ENCODE measurements at regions not wholly inside any gene's neighbourhood (a gene's known extent, or its start where the extent isn't known, plus 50 kb on each side); places are given as distances from the start of the nearest gene placed in this dataset.
"Not testable (repeated sequence)": the region's sequence is repeated elsewhere in the genome, so short reads cannot be mapped to it uniquely, and the experiment has no call there.

DNA sequence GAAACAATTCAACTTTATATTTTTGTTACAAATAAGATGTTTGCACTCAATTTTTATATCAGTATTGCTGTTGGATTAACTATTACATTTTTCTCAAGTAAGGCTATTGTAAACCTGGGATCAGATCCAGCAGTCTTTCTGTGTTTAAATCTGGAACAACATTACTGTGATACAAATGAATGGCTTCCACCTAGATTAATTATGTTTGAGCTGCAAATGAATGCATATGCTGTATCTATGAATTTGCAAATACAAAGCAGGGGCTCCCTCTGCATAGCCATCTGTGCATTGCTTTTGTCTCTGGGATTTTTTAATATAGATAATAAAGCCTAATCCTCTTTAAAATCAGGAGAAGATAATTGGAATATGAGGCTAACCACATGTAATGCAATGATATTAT lies 69.8 kb upstream of the NEIL3 start:
- no peak overlapping the region for H3K27ac ChIP-seq (ENCODE audit: low read depth, low read length)
- no peaks in the 10 kb centered on the region for H3K9me3 ChIP-seq (ENCODE audit: control insufficient read depth in 1 of 2, low read length in 2 of 2)
- no peak overlapping the region for H3K4me3 ChIP-seq (ENCODE audit: low read depth in 1 of 2, low read length in 2 of 2)
- H3K36me3 ChIP-seq (ENCODE audit: control insufficient read depth in 1 of 2, insufficient read depth in 2 of 2, low read length in 2 of 2) = no peaks in the 10 kb centered on the region
- no peaks in the 10 kb centered on the region for H3K27me3 ChIP-seq (ENCODE audit: control insufficient read depth in 1 of 2, insufficient read depth in 2 of 2, low read length in 2 of 2)
- no peak overlapping the region for H3K9ac ChIP-seq (ENCODE audit: low read depth in 1 of 2, low read length in 2 of 2)
- H3K4me1 ChIP-seq (ENCODE audit: control insufficient read depth in 1 of 2, insufficient read depth in 2 of 2, low read length in 2 of 2) = no peaks in the 10 kb centered on the region

DNA sequence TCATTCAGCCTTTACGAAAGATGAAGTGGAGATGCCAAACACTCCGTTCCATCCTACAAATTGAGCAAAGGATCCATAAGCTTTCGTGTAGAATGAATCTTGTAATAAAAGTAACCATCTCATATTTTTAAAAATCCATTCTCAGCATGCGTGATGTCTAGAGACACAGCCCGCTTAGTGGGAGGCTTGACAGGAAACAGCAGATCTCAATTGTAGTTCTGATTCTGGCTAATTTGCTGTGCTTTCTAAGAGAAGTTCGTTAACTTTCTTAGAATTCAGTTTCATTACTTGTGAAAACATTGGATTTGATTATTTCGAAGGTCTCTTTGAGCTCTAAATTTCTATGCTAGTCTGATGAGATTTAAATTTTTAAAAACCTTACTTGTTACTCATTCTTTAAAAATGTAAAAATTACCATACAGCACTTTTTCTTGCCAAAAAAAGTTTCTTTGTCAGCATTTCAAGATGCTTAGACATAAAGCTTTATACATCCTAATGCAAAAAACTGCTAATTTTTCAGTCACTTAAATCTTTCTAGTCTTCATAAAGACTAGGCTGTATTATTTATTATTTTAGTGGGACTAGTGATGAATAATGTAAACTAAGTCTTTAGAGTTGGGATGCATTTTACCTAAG lies 66.9 kb upstream of the NEIL3 start:
- no peak overlapping the region for H3K27ac ChIP-seq (ENCODE audit: low read depth, low read length)
- H3K36me3 ChIP-seq (ENCODE audit: control insufficient read depth in 1 of 2, insufficient read depth in 2 of 2, low read length in 2 of 2) = no peaks in the 10 kb centered on the region
- H3K9ac ChIP-seq (ENCODE audit: low read depth in 1 of 2, low read length in 2 of 2) = no peak overlapping the region
- no peaks in the 10 kb centered on the region for H3K9me3 ChIP-seq (ENCODE audit: control insufficient read depth in 1 of 2, low read length in 2 of 2)
- H3K4me1 ChIP-seq (ENCODE audit: control insufficient read depth in 1 of 2, insufficient read depth in 2 of 2, low read length in 2 of 2) = no peaks in the 10 kb centered on the region
- no peaks in the 10 kb centered on the region for H3K27me3 ChIP-seq (ENCODE audit: control insufficient read depth in 1 of 2, insufficient read depth in 2 of 2, low read length in 2 of 2)
- H3K4me3 ChIP-seq (ENCODE audit: low read depth in 1 of 2, low read length in 2 of 2) = no peak overlapping the region

DNA sequence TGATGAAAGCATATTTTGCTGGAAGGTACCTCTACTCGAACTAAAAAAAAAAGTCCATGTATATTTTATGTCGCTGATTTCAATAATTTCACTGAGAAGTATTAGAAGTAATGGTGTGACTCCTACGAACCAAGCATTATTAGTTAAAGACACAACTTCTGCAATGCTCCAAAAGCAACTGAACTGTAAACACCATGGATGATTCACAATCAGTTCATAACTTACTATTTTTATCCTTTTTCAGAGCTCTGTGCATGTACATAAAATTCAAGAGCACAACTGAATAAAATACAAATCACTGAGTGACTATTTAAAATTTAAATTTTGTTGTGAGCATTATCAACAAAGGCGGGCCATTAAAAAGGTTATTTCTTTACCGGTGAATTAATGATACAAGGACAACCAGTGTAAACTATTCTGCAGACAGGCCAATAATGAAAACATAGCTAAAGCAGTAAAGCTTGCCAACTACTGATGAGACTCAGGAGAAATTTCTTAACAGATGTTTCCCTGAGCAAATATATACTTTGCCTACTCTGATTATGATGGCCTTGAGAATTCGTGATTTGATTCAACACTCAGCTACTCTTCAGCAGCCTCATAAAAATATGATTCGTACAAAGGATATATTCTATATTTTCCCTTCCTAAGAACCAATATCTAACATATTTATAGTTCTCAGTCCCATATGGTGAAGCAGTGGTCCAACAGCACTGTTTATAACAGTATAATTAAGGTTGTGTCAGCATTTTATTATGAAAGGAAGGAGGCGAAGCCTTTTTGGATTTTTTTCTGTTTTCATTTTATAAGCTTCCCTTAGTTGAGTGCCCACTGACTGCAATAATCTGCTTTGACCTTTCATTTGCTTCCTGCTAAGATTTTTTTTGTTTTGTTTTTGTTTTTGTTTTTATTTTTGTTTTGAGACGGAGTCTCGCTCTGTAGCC lies 62.8 kb upstream of the NEIL3 start:
- Histone ChIP-seq H3K4me1 (ENCODE audit: control insufficient read depth in 1 of 2, insufficient read depth in 2 of 2, low read length in 2 of 2) (peaks cover 4 to 11% of the 10 kb centered on the region in 2 donors), H3K4me3 (ENCODE audit: low read depth in 1 of 2, low read length in 2 of 2) (no peak overlapping the region), H3K27me3 (ENCODE audit: control insufficient read depth in 1 of 2, insufficient read depth in 2 of 2, low read length in 2 of 2) (no peaks in the 10 kb centered on the region), H3K36me3 (ENCODE audit: control insufficient read depth in 1 of 2, insufficient read depth in 2 of 2, low read length in 2 of 2) (no peaks in the 10 kb centered on the region), H3K27ac (ENCODE audit: low read depth, low read length) (no peak overlapping the region), H3K9me3 (ENCODE audit: control insufficient read depth in 1 of 2, low read length in 2 of 2) (no peaks in the 10 kb centered on the region), H3K9ac (ENCODE audit: low read depth in 1 of 2, low read length in 2 of 2) (no peak overlapping the region)

DNA sequence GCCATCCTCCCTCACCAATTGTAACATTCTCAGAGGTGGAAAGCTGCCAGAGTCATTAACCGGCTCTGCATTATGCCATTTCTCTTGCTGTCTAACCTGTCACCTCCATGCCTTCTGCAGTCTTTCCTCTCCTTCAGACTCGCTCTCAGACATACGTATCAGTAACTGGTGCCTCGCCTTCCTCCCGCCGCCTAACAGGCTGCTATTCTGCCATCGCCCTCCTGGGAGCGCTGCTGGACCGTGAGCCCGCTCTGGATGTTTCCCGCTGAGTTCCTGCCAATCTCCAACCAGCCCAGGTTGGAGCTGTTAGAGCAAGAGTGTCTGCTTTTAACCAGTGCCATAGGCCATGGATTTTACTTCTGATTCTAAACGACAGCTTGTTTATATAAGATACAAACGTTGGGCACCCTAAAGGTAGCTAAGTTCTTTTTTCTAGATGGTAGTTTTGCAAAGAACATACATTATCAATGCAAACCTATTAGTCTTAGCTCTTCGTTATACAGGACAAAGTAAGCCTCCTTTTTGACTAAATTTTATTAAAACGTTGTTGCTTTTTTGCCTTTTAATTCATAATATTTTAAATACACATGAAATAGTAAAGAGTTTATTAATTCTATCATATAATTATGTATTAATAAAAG lies 59.5 kb upstream of the NEIL3 start:
- Histone ChIP-seq H3K9me3 (ENCODE audit: control insufficient read depth in 1 of 2, low read length in 2 of 2) (no peaks in the 10 kb centered on the region), H3K4me3 (ENCODE audit: low read depth in 1 of 2, low read length in 2 of 2) (no peak overlapping the region), H3K9ac (ENCODE audit: low read depth in 1 of 2, low read length in 2 of 2) (no peak overlapping the region), H3K36me3 (ENCODE audit: control insufficient read depth in 1 of 2, insufficient read depth in 2 of 2, low read length in 2 of 2) (no peaks in the 10 kb centered on the region), H3K27me3 (ENCODE audit: control insufficient read depth in 1 of 2, insufficient read depth in 2 of 2, low read length in 2 of 2) (no peaks in the 10 kb centered on the region), H3K27ac (ENCODE audit: low read depth, low read length) (no peak overlapping the region), H3K4me1 (ENCODE audit: control insufficient read depth in 1 of 2, insufficient read depth in 2 of 2, low read length in 2 of 2) (peaks cover 4 to 11% of the 10 kb centered on the region in 2 donors)

DNA sequence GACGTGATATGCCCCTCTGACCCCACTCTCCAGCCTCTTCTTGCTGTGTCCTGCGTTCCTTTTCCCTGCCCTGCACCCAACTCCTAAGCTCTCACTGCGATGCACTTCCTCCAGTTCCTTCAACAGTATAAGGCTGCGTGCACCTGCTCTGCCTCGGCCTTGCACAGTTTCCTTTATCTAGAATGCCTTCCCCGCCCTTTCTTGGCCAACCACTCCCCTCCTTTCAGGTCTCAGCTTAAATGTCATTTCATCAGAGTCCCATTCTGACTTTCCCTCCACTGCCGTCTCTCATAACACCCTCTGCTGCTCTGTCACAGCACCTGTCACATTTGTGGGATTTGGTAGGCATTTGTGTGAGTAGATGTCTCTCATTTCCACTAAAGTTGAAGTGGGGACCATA lies 58.4 kb upstream of the NEIL3 start:
- H3K9ac ChIP-seq (ENCODE audit: low read depth in 1 of 2, low read length in 2 of 2) = no peak overlapping the region
- H3K4me3 ChIP-seq (ENCODE audit: low read depth in 1 of 2, low read length in 2 of 2) = no peak overlapping the region
- peaks cover 4 to 11% of the 10 kb centered on the region in 2 donors for H3K4me1 ChIP-seq (ENCODE audit: control insufficient read depth in 1 of 2, insufficient read depth in 2 of 2, low read length in 2 of 2)
- no peaks in the 10 kb centered on the region for H3K27me3 ChIP-seq (ENCODE audit: control insufficient read depth in 1 of 2, insufficient read depth in 2 of 2, low read length in 2 of 2)
- H3K9me3 ChIP-seq (ENCODE audit: control insufficient read depth in 1 of 2, low read length in 2 of 2) = no peaks in the 10 kb centered on the region
- no peak overlapping the region for H3K27ac ChIP-seq (ENCODE audit: low read depth, low read length)
- H3K36me3 ChIP-seq (ENCODE audit: control insufficient read depth in 1 of 2, insufficient read depth in 2 of 2, low read length in 2 of 2) = no peaks in the 10 kb centered on the region

DNA sequence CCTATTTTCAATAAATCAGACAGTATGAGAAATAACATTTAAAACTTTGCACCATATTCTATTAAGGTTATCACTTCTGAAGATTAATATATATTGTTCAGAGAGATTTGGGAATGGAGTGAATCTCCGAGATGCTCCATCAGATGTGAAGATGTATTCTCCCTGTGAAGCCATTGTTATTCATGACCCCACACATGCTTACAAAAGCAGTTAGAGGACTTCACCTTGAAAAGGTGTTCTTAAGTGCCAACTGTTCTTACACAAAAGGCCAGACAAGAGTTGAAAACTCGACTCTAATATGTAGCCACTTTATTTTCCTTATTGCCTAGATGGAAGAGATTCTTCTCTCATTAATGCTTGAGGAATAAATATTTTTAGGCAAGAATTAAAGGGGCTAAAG lies 54.3 kb upstream of the NEIL3 start:
- Histone ChIP-seq H3K9me3 (ENCODE audit: control insufficient read depth in 1 of 2, low read length in 2 of 2) (no peaks in the 10 kb centered on the region), H3K27ac (ENCODE audit: low read depth, low read length) (no peak overlapping the region), H3K4me1 (ENCODE audit: control insufficient read depth in 1 of 2, insufficient read depth in 2 of 2, low read length in 2 of 2) (peaks cover 0 to 5% of the 10 kb centered on the region in 2 donors), H3K4me3 (ENCODE audit: low read depth in 1 of 2, low read length in 2 of 2) (no peak overlapping the region), H3K9ac (ENCODE audit: low read depth in 1 of 2, low read length in 2 of 2) (no peak overlapping the region), H3K36me3 (ENCODE audit: control insufficient read depth in 1 of 2, insufficient read depth in 2 of 2, low read length in 2 of 2) (no peaks in the 10 kb centered on the region), H3K27me3 (ENCODE audit: control insufficient read depth in 1 of 2, insufficient read depth in 2 of 2, low read length in 2 of 2) (no peaks in the 10 kb centered on the region)

DNA sequence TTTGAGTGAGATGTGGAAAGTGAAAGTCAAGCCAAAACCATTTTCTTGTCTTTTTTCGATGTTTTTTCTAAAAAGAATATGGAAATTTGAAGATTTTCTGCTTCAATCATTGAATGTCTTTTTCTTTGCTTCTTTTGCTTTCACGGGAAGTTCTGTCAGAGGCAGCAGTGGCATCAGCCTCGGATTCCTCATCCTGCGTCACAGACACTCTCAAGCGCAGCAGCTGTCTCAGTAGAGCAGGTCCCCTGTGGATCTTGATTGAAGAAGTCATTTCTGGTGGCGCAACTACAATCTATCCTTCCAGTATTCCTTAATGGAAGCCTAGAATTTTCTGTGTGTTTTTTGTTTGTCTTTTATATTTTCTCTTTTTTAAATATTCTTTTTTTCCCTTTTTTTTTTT lies 52.7 kb upstream of the NEIL3 start:
- Histone ChIP-seq H3K36me3 (ENCODE audit: control insufficient read depth in 1 of 2, insufficient read depth in 2 of 2, low read length in 2 of 2) (no peaks in the 10 kb centered on the region), H3K27ac (ENCODE audit: low read depth, low read length) (no peak overlapping the region), H3K9me3 (ENCODE audit: control insufficient read depth in 1 of 2, low read length in 2 of 2) (no peaks in the 10 kb centered on the region), H3K4me3 (ENCODE audit: low read depth in 1 of 2, low read length in 2 of 2) (no peak overlapping the region), H3K27me3 (ENCODE audit: control insufficient read depth in 1 of 2, insufficient read depth in 2 of 2, low read length in 2 of 2) (no peaks in the 10 kb centered on the region), H3K4me1 (ENCODE audit: control insufficient read depth in 1 of 2, insufficient read depth in 2 of 2, low read length in 2 of 2) (no peaks in the 10 kb centered on the region), H3K9ac (ENCODE audit: low read depth in 1 of 2, low read length in 2 of 2) (no peak overlapping the region)

DNA sequence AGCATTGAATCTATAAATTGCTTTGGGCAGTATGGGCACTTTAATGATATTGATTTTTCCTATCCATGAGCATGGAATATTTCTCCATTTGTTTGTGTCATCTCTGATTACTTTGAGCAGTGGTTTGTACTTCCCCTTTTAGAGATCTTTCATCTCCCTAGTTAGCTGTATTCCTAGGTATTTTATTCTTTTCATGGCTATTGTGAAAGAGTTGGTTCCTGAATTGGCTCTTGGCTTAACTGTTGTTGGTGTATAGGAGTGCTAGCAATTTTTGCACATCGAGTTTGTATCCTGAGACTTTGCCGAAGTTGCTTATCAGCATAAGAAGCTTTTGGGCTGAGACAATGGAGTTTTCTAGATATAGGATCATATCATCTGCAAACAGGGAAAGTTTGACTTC lies 50.2 kb upstream of the NEIL3 start:
- not testable (repeated sequence) for H3K27ac ChIP-seq (ENCODE audit: low read depth, low read length); H3K4me1 ChIP-seq (ENCODE audit: control insufficient read depth in 1 of 2, insufficient read depth in 2 of 2, low read length in 2 of 2)

More for the DNA sequence above, 50.2 kb upstream of the NEIL3 start:
- not testable (repeated sequence) for H3K27me3 ChIP-seq (ENCODE audit: control insufficient read depth in 1 of 2, insufficient read depth in 2 of 2, low read length in 2 of 2); H3K4me3 ChIP-seq (ENCODE audit: low read depth in 1 of 2, low read length in 2 of 2); H3K9ac ChIP-seq (ENCODE audit: low read depth in 1 of 2, low read length in 2 of 2); H3K9me3 ChIP-seq (ENCODE audit: control insufficient read depth in 1 of 2, low read length in 2 of 2); H3K36me3 ChIP-seq (ENCODE audit: control insufficient read depth in 1 of 2, insufficient read depth in 2 of 2, low read length in 2 of 2)
